Adrenal gland (tissue), 5 donors: ENCODE measurements at regions not wholly inside any gene's neighbourhood (a gene's known extent, or its start where the extent isn't known, plus 50 kb on each side); places are given as distances from the start of the nearest gene placed in this dataset.

ENCODE experiments used
- CTCF ChIP-seq, 6 experiments: fragments of 450-650 bp in 4 of 6; fragments of 200-600 bp in 2 of 6; sonication (generic) in 1 of 6; IDR thresholded peaks; 1 replicate in 5 of 6; 2 replicates in 1 of 6; pipeline versions ENCODE4 v1.5.1 to v1.8.0; 2016 to 2021; ENCODE audit warnings: antibody characterized with exemption in 6 of 6, mild to moderate bottlenecking in 2 of 6, moderate library complexity in 1 of 6
- POLR2A ChIP-seq, 2 donors: fragments of 450-650 bp; IDR thresholded peaks; one replicate each; pipeline ENCODE4 v1.6.1; 2017; ENCODE audit warnings: antibody characterized with exemption in 2 of 2, mild to moderate bottlenecking in 2 of 2, moderate library complexity in 1 of 2
- donor health status: DM: no; HTN: no; CAD: no.

- no peak for TF ChIP-seq CTCF (IDR thresholded peaks at IDR 0.05)
- TF ChIP-seq POLR2A (IDR thresholded peaks at IDR 0.05) = no peak
These were observed 64.1 kb upstream of the TLE1 start for GRCh38 chr9:81753436-81753835.
